Type B pancreatic cell (in vitro differentiated cells): ENCODE measurements at regions not wholly inside any gene's neighbourhood (a gene's known extent, or its start where the extent isn't known, plus 50 kb on each side); places are given as distances from the start of the nearest gene placed in this dataset.
"Not testable (repeated sequence)": the region's sequence is repeated elsewhere in the genome, so short reads cannot be mapped to it uniquely, and the experiment has no call there.

Source experiments
- DNase-seq: peaks from one replicate; pipeline ENCODE4 v3.0.0; 2021; ENCODE audit warnings: mixed read lengths; ENCODE audit not compliant: unreplicated experiment; ENCODE audit errors: extremely low spot score
- H3K27ac Mint-ChIP-seq: 2 replicates; pipeline ENCODE4 v1.8.0; 2021; ENCODE audit warnings: mild to moderate bottlenecking, mixed read lengths
- H3K27me3 Mint-ChIP-seq: 2 replicates; pipeline ENCODE4 v1.8.0; 2021; ENCODE audit warnings: mixed read lengths
- H3K36me3 Mint-ChIP-seq: 2 replicates; pipeline ENCODE4 v1.8.0; 2021; ENCODE audit warnings: mixed read lengths
- H3K4me1 Mint-ChIP-seq: one replicate; pipeline ENCODE4 v1.8.0; 2021; ENCODE audit warnings: mixed read lengths; ENCODE audit not compliant: unreplicated experiment
- H3K4me3 Mint-ChIP-seq: 2 replicates; pipeline ENCODE4 v1.8.0; 2021; ENCODE audit warnings: mild to moderate bottlenecking, mixed read lengths
- H3K9me3 Mint-ChIP-seq: 2 replicates; pipeline ENCODE4 v1.8.0; 2021; ENCODE audit warnings: mixed read lengths
- CTCF ChIP-seq: fragments of 200-600 bp; sonication (generic); conservative IDR thresholded peaks from 2 replicates; pipeline ENCODE4 v1.5.0; 2021; ENCODE audit warnings: antibody characterized with exemption, mild to moderate bottlenecking

GRCh38 chr7:66423729-66424128, 205.0 kb upstream of the KCTD7 start:
- DNase-seq, result no peak
- Mint-ChIP-seq H3K9me3 (no peaks in the 10 kb centered on the region), H3K27ac (no peak overlapping the region), H3K4me1 (no peaks in the 10 kb centered on the region), H3K4me3 (no peak overlapping the region), H3K27me3 (no peaks in the 10 kb centered on the region), H3K36me3 (peaks cover 25% of the 10 kb centered on the region)
- no peak for TF ChIP-seq CTCF

GRCh38 chr7:66426332-66426731, 202.3 kb upstream of the KCTD7 start:
- Mint-ChIP-seq H3K27ac (no peak overlapping the region), H3K36me3 (peaks cover 31% of the 10 kb centered on the region), H3K4me1 (no peaks in the 10 kb centered on the region), H3K9me3 (no peaks in the 10 kb centered on the region), H3K4me3 (no peak overlapping the region), H3K27me3 (no peaks in the 10 kb centered on the region)
- no peak for DNase-seq
- no peak for TF ChIP-seq CTCF

- no peak for TF ChIP-seq CTCF
- Mint-ChIP-seq H3K27me3 (no peaks in the 10 kb centered on the region), H3K9me3 (no peaks in the 10 kb centered on the region), H3K4me3 (no peak overlapping the region), H3K27ac (no peak overlapping the region), H3K36me3 (peaks cover 31% of the 10 kb centered on the region), H3K4me1 (no peaks in the 10 kb centered on the region)
- no peak for DNase-seq
Measured at GRCh38 chr7:66426996-66427395, 201.7 kb upstream of the KCTD7 start.

GRCh38 chr7:66427956-66428355, 200.7 kb upstream of the KCTD7 start:
- no peaks in the 10 kb centered on the region for H3K4me1 Mint-ChIP-seq
- H3K27ac Mint-ChIP-seq, result no peak overlapping the region
- peaks cover 31% of the 10 kb centered on the region for H3K36me3 Mint-ChIP-seq
- no peak overlapping the region for H3K4me3 Mint-ChIP-seq
- H3K9me3 Mint-ChIP-seq, result no peaks in the 10 kb centered on the region
- no peaks in the 10 kb centered on the region for H3K27me3 Mint-ChIP-seq
- TF ChIP-seq CTCF, result no peak
- DNase-seq, result no peak

GRCh38 chr7:66429498-66430163, 199.1 kb upstream of the KCTD7 start:
- no peaks in the 10 kb centered on the region for H3K27me3 Mint-ChIP-seq
- no peak for DNase-seq
- H3K36me3 Mint-ChIP-seq, result peaks cover 20% of the 10 kb centered on the region
- no peak for TF ChIP-seq CTCF
- no peaks in the 10 kb centered on the region for H3K4me1 Mint-ChIP-seq
- no peak overlapping the region for H3K4me3 Mint-ChIP-seq
- H3K27ac Mint-ChIP-seq, result no peak overlapping the region
- H3K9me3 Mint-ChIP-seq, result no peaks in the 10 kb centered on the region

- no peaks in the 10 kb centered on the region for H3K9me3 Mint-ChIP-seq
- H3K36me3 Mint-ChIP-seq, result peaks cover 23% of the 10 kb centered on the region
- H3K4me3 Mint-ChIP-seq, result no peak overlapping the region
- no peaks in the 10 kb centered on the region for H3K27me3 Mint-ChIP-seq
- no peaks in the 10 kb centered on the region for H3K4me1 Mint-ChIP-seq
- DNase-seq, result no peak
- TF ChIP-seq CTCF, result no peak
- H3K27ac Mint-ChIP-seq, result no peak overlapping the region
Measured at GRCh38 chr7:66430164-66430545, 198.5 kb upstream of the KCTD7 start.

GRCh38 chr7:66438703-66439405, 189.8 kb upstream of the KCTD7 start:
- DNase-seq, H3K27me3 Mint-ChIP-seq, H3K27ac Mint-ChIP-seq, H3K4me1 Mint-ChIP-seq, H3K9me3 Mint-ChIP-seq, H3K36me3 Mint-ChIP-seq, H3K4me3 Mint-ChIP-seq: not testable (repeated sequence)
